GM19023 (cell line): ENCODE measurements at regions not wholly inside any gene's neighbourhood (a gene's known extent, or its start where the extent isn't known, plus 50 kb on each side); places are given as distances from the start of the nearest gene placed in this dataset.
"Not testable (repeated sequence)": the region's sequence is repeated elsewhere in the genome, so short reads cannot be mapped to it uniquely, and the experiment has no call there.

ENCODE experiments used
- ATAC-seq: cut with Tn5 transposase; IDR thresholded peaks from one replicate; pipeline ENCODE4 v1.9.1; 2021; ENCODE audit warnings: mild to moderate bottlenecking, moderate library complexity; ENCODE audit not compliant: unreplicated experiment

DNA sequence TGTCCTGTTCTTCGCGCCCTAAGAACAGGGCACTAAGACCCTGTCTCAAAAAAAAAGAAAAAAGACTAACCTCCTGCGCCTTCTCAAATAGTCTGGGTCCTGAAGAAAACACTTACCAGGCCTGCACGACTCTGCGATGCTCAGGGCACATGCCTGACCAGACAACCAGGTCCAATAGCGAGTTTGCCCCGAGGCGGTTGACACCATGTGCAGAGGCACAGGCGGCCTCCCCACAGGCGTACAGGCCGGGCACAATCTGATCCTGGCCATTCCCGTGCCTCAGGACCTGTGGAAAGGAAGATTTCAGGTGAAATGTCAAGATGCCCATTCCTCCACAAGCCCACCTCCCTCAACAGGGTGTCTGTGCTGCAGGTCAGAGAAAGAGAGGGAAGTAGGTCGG is 65.9 kb upstream of the TNK2 start:
- ATAC-seq, result not testable (repeated sequence)

DNA sequence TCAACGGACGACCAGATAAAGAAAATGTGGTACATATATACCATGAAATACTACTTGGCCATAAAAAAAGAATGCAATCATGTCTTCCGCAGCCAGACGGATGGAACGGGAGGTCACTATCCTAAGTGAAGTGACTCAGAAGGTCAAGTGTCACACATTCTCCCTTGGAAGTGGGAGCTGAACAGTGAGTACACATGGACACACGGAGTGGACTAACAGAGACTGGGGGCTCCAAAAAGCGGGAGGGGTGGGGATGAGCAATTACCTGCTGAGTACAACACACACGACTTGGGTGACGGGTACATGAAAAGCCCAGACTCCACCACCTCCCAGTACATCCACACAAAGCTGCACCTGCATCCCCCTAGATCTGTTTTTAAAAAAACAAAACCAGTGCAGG is 62.5 kb upstream of the TNK2 start:
- ATAC-seq, result not testable (repeated sequence)

DNA sequence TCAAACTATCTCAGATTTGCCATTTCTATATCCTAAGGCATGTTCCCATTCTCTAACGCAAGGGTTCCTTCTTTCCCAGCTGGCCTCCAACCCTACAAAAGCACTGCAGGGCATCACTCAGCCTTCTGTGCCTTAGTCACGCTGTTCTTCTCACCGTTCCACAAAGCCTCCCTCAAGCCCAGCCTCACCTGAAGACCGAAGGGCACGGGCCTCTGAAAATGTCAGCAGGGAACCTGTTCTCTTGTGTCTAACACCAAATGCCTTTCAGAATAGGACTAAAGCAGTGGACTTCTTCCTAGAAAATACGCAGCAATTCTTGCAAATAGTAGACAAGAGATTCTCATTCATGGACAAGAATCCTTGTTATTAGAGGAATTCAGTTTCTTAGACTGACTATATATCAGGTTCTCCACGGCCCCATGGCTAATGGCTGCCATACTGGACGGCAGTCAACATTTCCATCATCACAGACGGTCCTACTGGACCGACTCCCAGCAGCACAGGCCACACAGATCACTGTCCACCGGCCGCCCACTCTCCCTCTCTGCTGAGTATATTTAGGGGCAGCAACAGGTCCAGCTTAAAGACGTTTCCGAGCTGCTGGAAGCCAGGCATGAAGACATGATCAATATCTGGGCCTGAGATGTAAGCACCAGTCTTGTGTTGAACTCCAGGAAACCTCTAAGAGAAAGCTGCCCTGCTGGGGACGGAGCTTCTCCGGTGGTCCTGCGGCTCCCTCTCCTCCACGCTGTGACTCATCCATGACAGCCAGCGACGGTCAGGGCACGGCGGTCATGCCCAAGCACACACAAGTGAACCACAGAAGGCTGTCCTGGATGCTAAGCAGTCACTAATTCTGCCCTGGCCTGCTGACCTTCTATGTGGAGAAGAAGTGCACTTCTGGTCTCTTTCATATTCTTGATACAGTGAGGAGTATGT is 61.8 kb upstream of the TNK2 start:
- not testable (repeated sequence) for ATAC-seq

DNA sequence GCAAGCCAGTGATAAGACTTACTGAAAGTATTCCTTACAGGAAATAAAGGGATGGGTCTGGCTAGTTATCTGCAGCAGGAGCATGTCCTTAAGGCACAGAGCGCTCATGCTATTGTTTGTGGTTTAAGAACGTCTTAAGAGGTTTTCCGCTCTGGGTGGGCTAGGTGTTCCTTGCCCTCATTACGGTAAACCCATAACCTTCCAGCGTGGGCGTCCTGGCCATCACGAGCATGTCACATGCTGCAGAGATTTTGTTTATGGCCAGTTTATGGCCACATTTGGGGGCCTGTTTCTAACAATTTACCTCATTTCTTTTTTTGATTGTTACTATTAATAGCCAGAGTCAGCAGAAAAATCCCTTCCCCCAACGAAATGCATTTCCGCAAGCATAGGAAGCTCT is 61.0 kb upstream of the TNK2 start:
- not testable (repeated sequence) for ATAC-seq

DNA sequence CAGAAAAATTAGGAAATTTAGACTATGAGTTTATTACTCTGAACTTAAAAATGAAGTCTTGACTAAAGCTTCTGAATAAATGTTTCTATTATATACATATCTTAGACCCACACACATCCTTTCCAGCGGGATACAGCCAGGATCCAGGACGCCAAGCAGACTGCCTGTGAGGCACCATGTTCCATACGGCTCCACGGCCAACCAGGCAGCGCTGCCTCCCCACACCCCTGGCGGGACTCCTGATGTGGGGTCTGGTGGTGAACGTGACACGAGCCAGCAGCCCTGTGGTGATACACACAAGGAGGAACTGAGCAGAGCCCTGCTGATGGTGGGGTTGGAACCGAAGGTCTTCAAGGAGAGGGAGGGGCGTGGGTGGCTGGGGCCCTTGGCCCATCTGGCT is 59.8 kb upstream of the TNK2 start:
- not testable (repeated sequence) for ATAC-seq

DNA sequence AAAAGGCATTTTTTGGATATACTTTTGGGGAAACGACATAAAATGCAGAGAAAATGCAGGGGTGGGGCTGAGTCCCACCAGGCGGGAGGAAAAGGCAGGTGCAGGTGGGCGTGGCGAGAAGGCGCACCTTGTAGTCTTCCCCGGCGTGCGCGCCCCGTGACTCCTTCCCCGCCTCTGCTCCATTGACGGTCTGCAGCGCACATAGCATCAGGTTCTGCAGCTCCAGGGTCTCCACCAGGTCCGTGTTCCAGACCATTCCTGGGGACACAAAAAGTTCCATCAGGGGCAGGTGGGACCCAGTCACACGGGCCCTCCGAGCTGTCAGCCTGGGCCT is 59.0 kb upstream of the TNK2 start:
- ATAC-seq, result not testable (repeated sequence)

DNA sequence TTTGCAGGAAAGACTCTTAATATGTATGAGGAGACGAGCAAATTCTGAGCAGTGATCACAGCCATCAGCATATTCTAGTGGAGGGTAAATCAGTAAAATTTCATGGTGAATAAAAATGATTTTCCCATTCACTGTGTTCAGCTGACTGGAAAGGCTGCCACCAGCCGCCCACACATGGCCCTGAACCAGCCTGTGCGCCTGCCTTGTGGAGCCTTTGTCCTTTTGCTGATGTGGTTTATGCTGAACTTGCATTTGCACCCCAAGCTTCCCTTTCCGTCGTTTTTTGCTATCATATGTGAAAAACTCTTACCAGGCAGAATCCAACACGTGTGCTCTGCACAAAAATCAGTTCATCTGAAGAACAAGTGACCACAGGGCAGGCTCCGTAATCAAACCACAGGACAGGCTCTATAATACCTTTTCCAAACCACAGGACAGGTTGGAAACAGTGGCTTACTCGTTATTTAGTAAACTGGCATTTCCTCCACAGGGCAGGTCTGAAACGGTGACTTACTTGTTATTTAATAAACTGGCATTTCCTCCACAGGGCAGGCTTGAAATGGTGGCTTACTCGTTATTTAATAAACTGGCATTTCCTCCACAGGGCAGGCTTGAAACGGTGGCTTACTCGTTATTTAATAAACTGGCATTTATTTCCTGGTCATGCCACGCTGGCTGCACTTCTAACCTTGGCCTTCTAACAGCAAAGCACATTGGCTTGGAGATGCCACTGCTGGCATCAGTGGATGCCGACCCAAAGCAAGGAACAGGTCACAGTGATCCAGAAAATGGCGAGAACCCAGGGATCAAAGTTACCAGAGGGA is 58.4 kb upstream of the TNK2 start:
- not testable (repeated sequence) for ATAC-seq

DNA sequence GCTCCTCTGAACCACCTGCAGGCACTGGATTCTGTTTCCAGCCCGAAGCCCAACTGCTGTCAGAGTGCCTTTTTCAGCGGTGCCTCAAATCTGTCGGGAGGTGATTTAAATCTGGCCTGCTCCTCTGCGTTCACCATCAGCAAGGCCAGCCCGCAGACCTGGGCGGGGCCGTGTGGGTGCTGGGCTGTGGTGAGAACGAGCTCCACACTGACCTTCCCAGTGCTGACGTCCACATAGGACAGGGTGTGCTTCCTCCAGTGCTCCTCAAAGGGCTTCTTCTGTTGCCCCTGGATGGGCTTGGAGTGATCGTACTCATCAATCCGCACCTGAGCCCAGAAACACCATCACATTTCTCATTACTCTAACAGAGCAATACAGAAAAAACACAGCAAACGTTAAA is 56.9 kb upstream of the TNK2 start:
- ATAC-seq, result not testable (repeated sequence)

DNA sequence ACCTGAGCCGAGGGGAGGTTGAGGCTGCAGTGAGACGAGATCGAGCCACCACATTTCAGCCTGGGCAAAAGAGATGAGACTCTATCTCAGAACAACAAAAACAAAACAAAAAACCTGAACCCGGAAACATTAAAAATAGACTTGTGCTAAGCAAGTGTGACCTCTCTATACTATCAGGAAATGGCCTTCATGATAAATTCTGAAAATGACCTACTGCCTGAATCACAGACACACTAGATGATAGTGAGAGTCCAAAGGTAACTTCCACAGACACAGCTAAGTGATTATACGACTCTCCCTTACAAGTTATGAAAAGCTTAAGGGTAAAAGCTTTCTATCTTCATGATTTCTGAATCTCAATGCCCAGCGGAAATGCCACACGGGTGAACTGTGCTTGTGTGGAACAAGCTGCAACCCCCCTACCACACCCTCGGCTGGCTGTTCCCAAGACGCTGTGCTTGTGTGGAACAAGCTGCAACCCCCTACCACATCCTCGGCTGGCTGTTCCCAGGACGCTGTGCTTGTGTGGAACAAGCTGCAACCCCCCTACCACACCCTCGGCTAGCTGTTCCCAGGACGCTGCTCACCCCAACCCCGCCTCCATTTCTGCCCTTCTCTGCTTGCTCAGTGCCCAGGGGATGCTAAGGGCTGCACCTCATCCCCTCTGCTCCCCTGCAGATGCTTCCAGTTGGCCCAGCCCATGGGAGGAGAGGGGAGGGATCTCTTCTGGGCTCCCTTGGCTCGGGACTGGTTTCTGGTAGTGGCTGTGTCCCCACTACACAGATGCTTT is 56.2 kb upstream of the TNK2 start:
- not testable (repeated sequence) for ATAC-seq

DNA sequence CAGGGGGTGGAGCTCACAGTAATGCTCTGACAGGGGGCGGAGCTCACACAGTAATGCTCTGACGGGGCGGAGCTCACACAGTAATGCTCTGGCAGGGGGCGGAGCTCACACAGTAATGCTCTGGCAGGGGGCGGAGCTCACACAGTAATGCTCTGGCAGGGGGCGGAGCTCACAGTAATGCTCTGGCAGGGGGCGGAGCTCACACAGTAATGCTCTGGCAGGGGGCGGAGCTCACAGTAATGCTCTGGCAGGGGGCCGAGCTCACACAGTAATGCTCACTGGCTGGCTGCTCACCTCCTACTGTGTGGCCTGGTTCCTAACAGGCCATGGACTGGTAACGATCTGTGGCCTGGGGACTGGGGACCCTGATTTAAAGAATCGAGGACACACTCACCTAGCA is 53.9 kb upstream of the TNK2 start:
- not testable (repeated sequence) for ATAC-seq

DNA sequence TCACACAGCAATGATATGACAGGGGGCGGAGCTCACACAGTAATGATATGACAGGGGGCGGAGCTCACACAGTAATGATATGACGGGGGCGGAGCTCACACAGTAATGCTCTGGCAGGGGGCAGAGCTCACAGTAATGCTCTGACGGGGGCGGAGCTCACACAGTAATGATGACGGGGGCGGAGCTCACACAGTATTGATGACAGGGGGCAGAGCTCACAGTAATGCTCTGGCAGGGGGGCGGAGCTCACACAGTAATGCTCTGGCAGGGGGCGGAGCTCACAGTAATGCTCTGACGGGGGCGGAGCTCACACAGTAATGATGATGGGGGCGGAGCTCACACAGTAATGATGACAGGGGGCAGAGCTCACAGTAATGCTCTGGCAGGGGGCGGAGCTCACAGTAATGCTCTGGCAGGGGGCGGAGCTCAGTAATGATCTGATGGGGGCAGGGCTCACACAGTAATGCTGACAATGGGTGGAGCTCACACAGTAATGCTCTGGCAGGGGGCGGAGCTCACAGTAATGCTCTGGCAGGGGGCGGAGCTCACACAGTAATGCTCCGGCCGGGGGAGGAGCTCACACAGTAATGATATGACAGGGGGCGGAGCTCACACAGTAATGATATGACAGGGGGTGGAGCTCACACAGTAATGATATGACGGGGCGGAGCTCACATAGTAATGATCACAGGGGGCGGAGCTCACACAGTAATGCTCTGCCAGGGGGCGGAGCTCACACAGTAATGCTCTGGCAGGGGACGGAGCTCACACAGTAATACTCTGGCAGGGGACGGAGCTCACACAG is 52.8 kb upstream of the TNK2 start:
- ATAC-seq, result not testable (repeated sequence)

DNA sequence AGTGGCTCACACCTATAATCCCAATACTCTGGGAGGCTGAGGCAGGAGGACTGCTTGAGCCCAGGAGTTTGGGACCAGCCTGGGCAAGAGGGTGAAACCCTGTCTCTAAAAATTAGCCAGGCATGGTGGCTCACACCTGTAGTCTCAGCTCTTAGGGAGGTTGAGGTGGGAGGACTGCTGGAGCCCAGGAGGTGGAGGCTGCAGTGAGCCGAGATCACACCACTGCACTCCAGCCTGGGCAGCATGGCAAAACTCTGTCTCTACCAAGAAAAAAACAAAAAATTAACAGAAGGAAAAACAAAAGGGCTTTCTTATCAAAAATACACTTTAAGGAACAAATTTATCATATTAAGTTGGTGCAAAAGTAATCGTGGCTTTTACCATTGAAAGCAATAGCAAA is 51.8 kb upstream of the TNK2 start:
- ATAC-seq, result not testable (repeated sequence)

DNA sequence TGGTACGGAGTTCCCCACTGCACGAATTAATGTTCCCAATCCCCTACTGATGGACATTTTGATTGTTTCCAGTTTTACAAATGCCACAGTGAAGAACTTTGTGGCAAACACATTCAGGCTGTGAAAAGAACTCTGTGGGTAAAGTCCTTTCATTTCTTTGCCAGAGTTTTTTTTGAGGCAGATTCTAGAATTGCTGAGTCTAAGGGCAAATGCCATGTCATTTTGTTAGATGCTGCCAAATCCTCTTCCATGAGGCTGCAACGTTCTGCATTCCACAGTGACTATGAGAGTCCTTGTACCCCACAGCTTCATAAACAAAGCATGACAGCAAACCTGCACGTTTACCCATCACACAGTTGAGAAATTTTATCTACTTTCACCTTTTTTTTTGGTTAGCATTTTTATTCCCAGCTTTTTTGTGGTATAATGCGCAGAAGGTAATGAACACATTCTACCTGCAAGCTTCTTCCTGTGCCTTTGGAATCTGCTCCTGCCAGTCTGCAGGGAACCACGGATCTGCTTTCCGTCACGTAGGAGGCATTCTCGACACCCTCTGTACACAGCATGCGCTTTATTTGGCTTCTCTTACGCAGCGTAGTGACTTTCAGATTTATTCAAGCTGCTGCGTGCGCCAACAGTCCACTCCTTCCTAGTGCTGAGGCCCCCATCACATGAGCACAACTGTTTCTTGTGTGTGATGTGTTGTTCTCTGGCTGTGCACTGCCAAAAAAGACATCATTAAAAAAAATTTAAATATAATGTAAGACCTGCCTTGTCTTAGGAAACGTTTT is 51.2 kb upstream of the TNK2 start:
- ATAC-seq, result not testable (repeated sequence)

DNA sequence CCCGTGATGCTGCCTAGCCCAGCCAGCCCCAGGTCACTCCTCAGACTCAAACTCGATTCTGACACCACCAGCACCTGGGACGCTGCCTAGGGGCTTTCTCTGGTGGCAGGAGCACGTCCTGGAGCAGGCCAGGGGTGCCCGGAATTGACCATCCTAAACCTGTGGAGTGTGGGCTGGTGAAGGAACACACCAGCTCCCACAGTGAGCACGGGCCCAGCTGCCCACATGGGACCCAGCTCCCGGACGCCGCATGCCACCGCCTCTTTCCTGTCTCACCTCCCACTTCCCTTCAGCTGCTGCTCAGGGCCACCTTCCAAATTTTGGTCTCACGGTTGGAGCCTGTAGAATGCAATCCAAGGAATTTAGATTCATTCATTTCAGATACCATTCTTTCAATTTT is 50.4 kb upstream of the TNK2 start:
- ATAC-seq, result not testable (repeated sequence)
